Gastroesophageal sphincter (tissue), 4 donors: ENCODE measurements at regions not wholly inside any gene's neighbourhood (a gene's known extent, or its start where the extent isn't known, plus 50 kb on each side); places are given as distances from the start of the nearest gene placed in this dataset.

ENCODE experiments used
- ATAC-seq: fragments of 150-250 bp; one replicate; pipeline ENCODE4 v1.9.1; 2016; ENCODE audit warnings: mild to moderate bottlenecking, moderate library complexity
- H3K27ac ChIP-seq, 4 donors: fragments of 200-600 bp; sonication (generic) in 3 of 4; 1 replicate in 3 of 4; 2 replicates in 1 of 4; pipeline ENCODE4 v1.5.1; 2016 to 2019
- H3K27me3 ChIP-seq: fragments of 200-600 bp; sonication (generic); one replicate; pipeline ENCODE4 v1.5.1; 2019
- H3K36me3 ChIP-seq, 2 donors: fragments of 200-600 bp; sonication (generic); one replicate each; pipeline ENCODE4 v1.5.1; 2019; ENCODE audit warnings: control low read depth in 1 of 2
- H3K4me1 ChIP-seq, 3 donors: fragments of 200-600 bp; sonication (generic); 1 replicate in 2 of 3; 2 replicates in 1 of 3; pipeline ENCODE4 v1.5.1; 2016 to 2019; ENCODE audit warnings: control low read depth in 2 of 3
- H3K4me3 ChIP-seq, 2 donors: fragments of 200-600 bp; sonication (generic); one replicate each; pipeline ENCODE4 v1.5.1; 2019; ENCODE audit warnings: mild to moderate bottlenecking in 1 of 2, moderate library complexity in 1 of 2
- H3K9me3 ChIP-seq, 3 donors: fragments of 200-600 bp; sonication (generic); one replicate each; pipeline ENCODE4 v1.5.1; 2017 to 2019; ENCODE audit warnings: control low read depth in 2 of 3
- CTCF ChIP-seq, 4 experiments: fragments of 200-600 bp in 2 of 4; fragments of 450-650 bp in 2 of 4; sonication (generic) in 1 of 4; IDR thresholded peaks; one replicate each; pipeline ENCODE4 v1.5.1; 2017 to 2019; ENCODE audit warnings: antibody characterized with exemption in 4 of 4, mild to moderate bottlenecking in 2 of 4, moderate library complexity in 2 of 4
- EP300 ChIP-seq: sonication (generic); formaldehyde crosslinking; IDR thresholded peaks from one replicate; pipeline ENCODE4 v1.6.1; 2017; ENCODE audit warnings: antibody characterized with exemption, mild to moderate bottlenecking
- POLR2A ChIP-seq, 2 donors: fragments of 450-650 bp; IDR thresholded peaks; one replicate each; pipeline ENCODE4 v1.6.1; 2017; ENCODE audit warnings: antibody characterized with exemption in 2 of 2, mild to moderate bottlenecking in 2 of 2, moderate library complexity in 1 of 2
- POLR2AphosphoS5 ChIP-seq: sonication (generic); formaldehyde crosslinking; IDR thresholded peaks from one replicate; pipeline ENCODE4 v1.6.1; 2017; ENCODE audit warnings: antibody characterized with exemption
- WGBS, 2 donors: methylation state at CpG; one replicate each; pipeline ENCODE4 v1.1.5; 2018; ENCODE audit warnings: low coverage in 1 of 2; 5-methylcytosine and 5-hydroxymethylcytosine counted together

GRCh38 chr6:155656024-155656423, 200.4 kb upstream of the NOX3 start:
- H3K9me3 ChIP-seq, result peaks cover 0 to 12% (median 0%) of the 10 kb centered on the region in 3 donors
- ATAC-seq, result no peak
- TF ChIP-seq POLR2A (IDR thresholded peaks at IDR 0.05) (no peak), CTCF (IDR thresholded peaks at IDR 0.05) (no peak), EP300 (no peak), POLR2AphosphoS5 (no peak)
- no peaks in the 10 kb centered on the region for H3K4me1 ChIP-seq
- H3K27me3 ChIP-seq, result no peaks in the 10 kb centered on the region
- WGBS, 2 donors, result 75 to 83% methylated on average over 1 to 3 of the region's 3 CpGs
- no peaks in the 10 kb centered on the region for H3K36me3 ChIP-seq
- H3K27ac ChIP-seq, result no peak overlapping the region
- H3K4me3 ChIP-seq, result no peak overlapping the region

GRCh38 chr6:155654474-155654873, 198.8 kb upstream of the NOX3 start:
- TF ChIP-seq POLR2A (IDR thresholded peaks at IDR 0.05) (no peak), CTCF (IDR thresholded peaks at IDR 0.05) (no peak), EP300 (no peak), POLR2AphosphoS5 (no peak)
- no peaks in the 10 kb centered on the region for H3K36me3 ChIP-seq
- H3K27me3 ChIP-seq, result no peaks in the 10 kb centered on the region
- no peaks in the 10 kb centered on the region for H3K4me1 ChIP-seq
- ATAC-seq, result no peak
- H3K27ac ChIP-seq, result no peak overlapping the region
- H3K9me3 ChIP-seq, result peaks cover 0 to 12% (median 0%) of the 10 kb centered on the region in 3 donors
- H3K4me3 ChIP-seq, result no peak overlapping the region

GRCh38 chr6:155648301-155648700, 192.7 kb upstream of the NOX3 start:
- no peaks in the 10 kb centered on the region for H3K36me3 ChIP-seq
- no peaks in the 10 kb centered on the region for H3K4me1 ChIP-seq
- TF ChIP-seq EP300, result no peak
- TF ChIP-seq CTCF (IDR thresholded peaks at IDR 0.05), result no peak
- no peak for TF ChIP-seq POLR2AphosphoS5
- no peak for TF ChIP-seq POLR2A (IDR thresholded peaks at IDR 0.05)
- H3K27ac ChIP-seq, result no peak overlapping the region
- no peaks in the 10 kb centered on the region for H3K27me3 ChIP-seq
- no peak overlapping the region for H3K4me3 ChIP-seq
- H3K9me3 ChIP-seq, result no peaks in the 10 kb centered on the region
- WGBS, 2 donors, result 43% methylated on average over 5 of the region's 5 CpGs; no CpG with 5 or more reads in 1 of the 2 donors
- ATAC-seq, result no peak

GRCh38 chr6:155647354-155647753, 191.7 kb upstream of the NOX3 start:
- no peak for TF ChIP-seq CTCF (IDR thresholded peaks at IDR 0.05)
- no peak for TF ChIP-seq POLR2AphosphoS5
- no peak for TF ChIP-seq EP300
- TF ChIP-seq POLR2A (IDR thresholded peaks at IDR 0.05), result no peak
- Histone ChIP-seq H3K27ac (no peak overlapping the region), H3K4me1 (no peaks in the 10 kb centered on the region), H3K4me3 (no peak overlapping the region), H3K27me3 (no peaks in the 10 kb centered on the region), H3K9me3 (no peaks in the 10 kb centered on the region), H3K36me3 (no peaks in the 10 kb centered on the region)
- no peak for ATAC-seq

GRCh38 chr6:155646443-155646842, 190.8 kb upstream of the NOX3 start:
- WGBS, 2 donors, result 62 to 74% methylated on average over 4 to 5 of the region's 5 CpGs
- H3K4me3 ChIP-seq, result no peak overlapping the region
- no peaks in the 10 kb centered on the region for H3K36me3 ChIP-seq
- peaks cover 0 to 9% (median 0%) of the 10 kb centered on the region in 3 donors for H3K9me3 ChIP-seq
- no peaks in the 10 kb centered on the region for H3K4me1 ChIP-seq
- H3K27ac ChIP-seq, result no peak overlapping the region
- no peaks in the 10 kb centered on the region for H3K27me3 ChIP-seq
- no peak for ATAC-seq
- TF ChIP-seq POLR2AphosphoS5 (no peak), POLR2A (IDR thresholded peaks at IDR 0.05) (no peak), CTCF (IDR thresholded peaks at IDR 0.05) (no peak), EP300 (no peak)
